Adrenal gland (tissue), 9 donors: ENCODE measurements at regions not wholly inside any gene's neighbourhood (a gene's known extent, or its start where the extent isn't known, plus 50 kb on each side); places are given as distances from the start of the nearest gene placed in this dataset.

Experiments
- DNase-seq, 7 donors: peaks; one replicate each; pipeline ENCODE4 v3.0.0-alpha.2; 2019 to 2020
- H3K27ac ChIP-seq, 5 donors: fragments of 200-600 bp; sonication (generic) in 4 of 5; 1 replicate in 3 of 5; 2 replicates in 2 of 5; pipeline versions ENCODE4 v1.5.1 to v1.8.0; 2016 to 2020; ENCODE audit warnings: mild to moderate bottlenecking in 1 of 5
- H3K27me3 ChIP-seq: fragments of 200-600 bp; 2 replicates; pipeline ENCODE4 v1.8.0; 2021
- H3K36me3 ChIP-seq, 2 donors: fragments of 200-600 bp; replicated peaks in 1 of 2; 1 replicate in 1 of 2; 2 replicates in 1 of 2; pipeline versions ENCODE4 v1.5.1 to v1.8.0; 2018 to 2022
- H3K4me1 ChIP-seq, 2 donors: fragments of 200-600 bp; replicated peaks in 1 of 2; 1 replicate in 1 of 2; 2 replicates in 1 of 2; pipeline versions ENCODE4 v1.5.1 to v1.8.0; 2018 to 2021
- H3K4me3 ChIP-seq, 4 donors: fragments of 200-600 bp; sonication (generic) in 3 of 4; one replicate each; pipeline ENCODE4 v1.5.1; 2016 to 2018
- H3K9me3 ChIP-seq, 3 donors: fragments of 200-600 bp; sonication (generic) in 1 of 3; replicated peaks in 1 of 3; 1 replicate in 2 of 3; 2 replicates in 1 of 3; pipeline versions ENCODE4 v1.5.1 to v1.8.0; 2016 to 2021
- CTCF ChIP-seq, 6 experiments: fragments of 450-650 bp in 4 of 6; fragments of 200-600 bp in 2 of 6; sonication (generic) in 1 of 6; IDR thresholded peaks; 1 replicate in 5 of 6; 2 replicates in 1 of 6; pipeline versions ENCODE4 v1.5.1 to v1.8.0; 2016 to 2021; ENCODE audit warnings: antibody characterized with exemption in 6 of 6, mild to moderate bottlenecking in 2 of 6, moderate library complexity in 1 of 6
- POLR2A ChIP-seq, 2 donors: fragments of 450-650 bp; IDR thresholded peaks; one replicate each; pipeline ENCODE4 v1.6.1; 2017; ENCODE audit warnings: antibody characterized with exemption in 2 of 2, mild to moderate bottlenecking in 2 of 2, moderate library complexity in 1 of 2
- WGBS, 4 donors: extraction: QIAGEN DNeasy Blood & Tissue Kit in 2 of 4; methylation state at CpG; one replicate each; pipeline versions ENCODE4 v1.1.5 to v1.1.7; 2013 to 2017; 5-methylcytosine and 5-hydroxymethylcytosine counted together
- intact Hi-C, 2 donors: fragments of 100-400 bp; cut with DNase I; formaldehyde crosslinking; loops; one replicate each; pipeline versions ENCODE4 v1.14.1 to v1.15.0; 2022 to 2023
- donor health status: healthy with polysubstance abuse.
- donor health status: Bipolar disorder and iron deficiency.
- donor health status: DM: yes; HTN: yes; CAD: no.
- donor health status: DM: no; HTN: no; CAD: no.
- donor health status: DM: no; HTN: no; CAD: no.

- DNase-seq: no peak
- no peaks in the 10 kb centered on the region for H3K36me3 ChIP-seq
- intact Hi-C loops: no loop called here
- 62 to 77% (median 67%) methylated on average over 4 of the region's 4 CpGs for WGBS, 4 donors
- no peak for TF ChIP-seq CTCF (IDR thresholded peaks at IDR 0.05)
- TF ChIP-seq POLR2A (IDR thresholded peaks at IDR 0.05): no peak
- H3K4me3 ChIP-seq: no peak overlapping the region
- no peaks in the 10 kb centered on the region for H3K9me3 ChIP-seq
- no peaks in the 10 kb centered on the region for H3K4me1 ChIP-seq
- no peaks in the 10 kb centered on the region for H3K27me3 ChIP-seq
- H3K27ac ChIP-seq: no peak overlapping the region
These were observed 264.5 kb downstream of the IL15 start for GRCh38 chr4:141900856-141901255.

- Histone ChIP-seq H3K4me3 (no peak overlapping the region), H3K27ac (no peak overlapping the region), H3K27me3 (no peaks in the 10 kb centered on the region), H3K36me3 (no peaks in the 10 kb centered on the region), H3K4me1 (no peaks in the 10 kb centered on the region), H3K9me3 (no peaks in the 10 kb centered on the region)
- intact Hi-C loops: no loop called here
- DNase-seq: no peak
- 60 to 67% (median 66%) methylated on average over 3 of the region's 3 CpGs for whole genome bisulfite sequencing, 4 donors
- TF ChIP-seq CTCF (IDR thresholded peaks at IDR 0.05): no peak
- TF ChIP-seq POLR2A (IDR thresholded peaks at IDR 0.05): no peak
These were observed 269.4 kb downstream of the IL15 start for GRCh38 chr4:141905751-141906150.

- no peak for DNase-seq
- no peaks in the 10 kb centered on the region for H3K9me3 ChIP-seq
- no peak overlapping the region for H3K27ac ChIP-seq
- no peak overlapping the region for H3K4me3 ChIP-seq
- intact Hi-C loops: no loop called here
- H3K27me3 ChIP-seq: no peaks in the 10 kb centered on the region
- H3K4me1 ChIP-seq: no peaks in the 10 kb centered on the region
- no peaks in the 10 kb centered on the region for H3K36me3 ChIP-seq
- TF ChIP-seq CTCF (IDR thresholded peaks at IDR 0.05): no peak
- no peak for TF ChIP-seq POLR2A (IDR thresholded peaks at IDR 0.05)
These were observed 273.2 kb downstream of the IL15 start for GRCh38 chr4:141909541-141909940.

- H3K9me3 ChIP-seq: no peaks in the 10 kb centered on the region
- 25 to 40% (median 36%) methylated on average over 4 of the region's 4 CpGs for WGBS, 4 donors
- no peak overlapping the region for H3K27ac ChIP-seq
- H3K36me3 ChIP-seq: no peaks in the 10 kb centered on the region
- TF ChIP-seq CTCF (IDR thresholded peaks at IDR 0.05) (no peak), POLR2A (IDR thresholded peaks at IDR 0.05) (no peak)
- no peaks in the 10 kb centered on the region for H3K4me1 ChIP-seq
- intact Hi-C loops: no loop called here
- no peak overlapping the region for H3K4me3 ChIP-seq
- peak in 2 of 7 donors; percentile 3 to 15 for DNase-seq
- H3K27me3 ChIP-seq: no peaks in the 10 kb centered on the region
These were observed 276.4 kb downstream of the IL15 start for GRCh38 chr4:141912831-141913230.
